PC-3 (cell line): ENCODE measurements at regions not wholly inside any gene's neighbourhood (a gene's known extent, or its start where the extent isn't known, plus 50 kb on each side); places are given as distances from the start of the nearest gene placed in this dataset.

Source experiments
- ATAC-seq: fragments of 200-7000 bp; cut with Tn5 transposase; 2 replicates; pipeline ENCODE4 v1.9.1; 2020; ENCODE audit warnings: mild to moderate bottlenecking, moderate library complexity
- BruUV-seq: library from RNA; stranded (reverse); fragments of 400-500 nt; replicated peaks from 2 replicates; lab custom pipeline; 2021; lab: Mats Ljungman, UMichigan
- CTCF ChIA-PET: fragments of 300-600 bp; sonication (Branson Sonifier 250); formaldehyde crosslinking; loops from one replicate; lab custom pipeline; 2022; ENCODE audit warnings: antibody characterized with exemption; lab: Charles Lee
- POLR2A ChIA-PET: fragments of 300-600 bp; sonication (Branson Sonifier 250); formaldehyde crosslinking; loops from one replicate; lab custom pipeline; 2022; ENCODE audit warnings: antibody characterized with exemption; ENCODE audit not compliant: unreplicated experiment; lab: Charles Lee
- DNase-seq: peaks from one replicate; pipeline ENCODE4 v3.0.0-alpha.2; 2015
- H2AFZ ChIP-seq: fragments of 300-600 bp; sonication (generic); 2 replicates; pipeline ENCODE4 v1.6.0; 2016; ENCODE audit warnings: antibody characterized with exemption, low read length
- H3F3A ChIP-seq: fragments of 300-600 bp; sonication (generic); one replicate; pipeline ENCODE4 v1.6.0; 2017; ENCODE audit warnings: antibody characterized with exemption, low read length, control low read depth, mild to moderate bottlenecking; ENCODE audit not compliant: unreplicated experiment
- H3K27ac ChIP-seq: fragments of 300-600 bp; sonication (generic); 2 replicates; pipeline ENCODE4 v1.5.1; 2016; ENCODE audit warnings: mild to moderate bottlenecking, low read length
- H3K27me3 ChIP-seq: fragments of 300-600 bp; sonication (generic); 2 replicates; pipeline ENCODE4 v1.6.1; 2016; ENCODE audit warnings: low read length, mixed read lengths
- H3K36me3 ChIP-seq: fragments of 300-600 bp; sonication (generic); 2 replicates; pipeline ENCODE4 v1.6.1; 2016; ENCODE audit warnings: low read depth, mixed run types, low read length, mixed read lengths
- H3K4me1 ChIP-seq: fragments of 300-600 bp; sonication (generic); 2 replicates; pipeline ENCODE4 v1.5.1; 2016; ENCODE audit warnings: low read length; ENCODE audit not compliant: insufficient read depth
- H3K4me2 ChIP-seq: fragments of 300-600 bp; sonication (generic); 2 replicates; pipeline ENCODE4 v1.6.0; 2016; ENCODE audit warnings: low read length
- H3K4me3 ChIP-seq: fragments of 300-600 bp; sonication (generic); 2 replicates; pipeline ENCODE4 v1.5.1; 2016; ENCODE audit warnings: mild to moderate bottlenecking, low read length, mixed read lengths
- H3K79me2 ChIP-seq: fragments of 300-600 bp; sonication (generic); 2 replicates; pipeline ENCODE4 v1.6.1; 2017; ENCODE audit warnings: low read length, mixed read lengths
- H3K9ac ChIP-seq: fragments of 300-600 bp; sonication (generic); 2 replicates; pipeline ENCODE4 v1.6.0; 2016; ENCODE audit warnings: mild to moderate bottlenecking, low read length
- H3K9me2 ChIP-seq: fragments of 300-600 bp; sonication (generic); replicated peaks from 2 replicates; pipeline ENCODE4 v1.6.1; 2016; ENCODE audit warnings: mixed run types, low read length, mixed read lengths
- H3K9me3 ChIP-seq: fragments of 300-600 bp; sonication (generic); 2 replicates; pipeline ENCODE4 v1.6.1; 2016; ENCODE audit warnings: low read length, mixed read lengths
- H4K20me1 ChIP-seq: fragments of 300-600 bp; sonication (generic); 2 replicates; pipeline ENCODE4 v1.6.1; 2016; ENCODE audit warnings: low read length, mixed read lengths
- EZH2 ChIP-seq: fragments of 300-600 bp; sonication (generic); IDR thresholded peaks from one replicate; pipeline ENCODE4 v1.6.1; 2017; ENCODE audit warnings: antibody characterized with exemption, mild to moderate bottlenecking, low read length; ENCODE audit not compliant: unreplicated experiment
- EZH2phosphoT487 ChIP-seq: fragments of 300-600 bp; sonication (generic); IDR thresholded peaks from 2 replicates; pipeline ENCODE4 v1.6.1; 2018; ENCODE audit warnings: mild to moderate bottlenecking, antibody characterized with exemption, low read length, borderline replicate concordance
- intact Hi-C: fragments of 100-400 bp; cut with micrococcal nuclease; formaldehyde crosslinking; loops from 2 replicates; pipeline ENCODE4 v1.9.0; 2023
- TF ChIP-seq, protein P1 (sequence below): fragments of 300-600 bp; sonication (generic); conservative IDR thresholded peaks from 2 replicates; pipeline ENCODE4 v1.5.1; 2017; ENCODE audit warnings: antibody characterized with exemption, low read depth, mild to moderate bottlenecking, low read length

DNA sequence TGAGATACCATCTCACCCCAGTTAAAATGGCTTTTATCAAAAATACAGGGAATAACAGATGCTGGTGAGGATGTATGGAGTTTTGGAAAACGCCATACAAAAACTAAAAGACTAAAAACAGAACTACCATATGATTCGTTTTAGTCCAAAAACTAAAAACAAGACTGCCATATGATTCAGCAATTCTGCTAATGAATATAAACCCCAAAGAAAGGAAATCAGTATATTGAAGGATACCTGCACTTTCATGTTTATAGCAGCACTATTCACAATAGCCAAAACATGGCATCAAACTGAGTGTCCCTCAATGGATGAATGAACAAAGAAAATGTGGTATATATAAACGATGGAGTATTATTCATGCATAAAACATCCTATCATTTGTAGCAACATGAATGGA, 224.4 kb upstream of the MC4R start:
- TF ChIP-seq EZH2 (no peak), EZH2phosphoT487 (no peak)
- TF ChIP-seq, protein P1, sequence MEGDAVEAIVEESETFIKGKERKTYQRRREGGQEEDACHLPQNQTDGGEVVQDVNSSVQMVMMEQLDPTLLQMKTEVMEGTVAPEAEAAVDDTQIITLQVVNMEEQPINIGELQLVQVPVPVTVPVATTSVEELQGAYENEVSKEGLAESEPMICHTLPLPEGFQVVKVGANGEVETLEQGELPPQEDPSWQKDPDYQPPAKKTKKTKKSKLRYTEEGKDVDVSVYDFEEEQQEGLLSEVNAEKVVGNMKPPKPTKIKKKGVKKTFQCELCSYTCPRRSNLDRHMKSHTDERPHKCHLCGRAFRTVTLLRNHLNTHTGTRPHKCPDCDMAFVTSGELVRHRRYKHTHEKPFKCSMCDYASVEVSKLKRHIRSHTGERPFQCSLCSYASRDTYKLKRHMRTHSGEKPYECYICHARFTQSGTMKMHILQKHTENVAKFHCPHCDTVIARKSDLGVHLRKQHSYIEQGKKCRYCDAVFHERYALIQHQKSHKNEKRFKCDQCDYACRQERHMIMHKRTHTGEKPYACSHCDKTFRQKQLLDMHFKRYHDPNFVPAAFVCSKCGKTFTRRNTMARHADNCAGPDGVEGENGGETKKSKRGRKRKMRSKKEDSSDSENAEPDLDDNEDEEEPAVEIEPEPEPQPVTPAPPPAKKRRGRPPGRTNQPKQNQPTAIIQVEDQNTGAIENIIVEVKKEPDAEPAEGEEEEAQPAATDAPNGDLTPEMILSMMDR, result no peak
- no peaks in the 10 kb centered on the region for H3K9me2 ChIP-seq
- no peaks in the 10 kb centered on the region for H3K36me3 ChIP-seq
- H3K9me3 ChIP-seq, result no peaks in the 10 kb centered on the region
- no TSS peak for BruUV-seq
- H3K4me1 ChIP-seq, result no peaks in the 10 kb centered on the region
- H3F3A ChIP-seq, result no peaks in the 10 kb centered on the region
- no peak overlapping the region for H3K4me2 ChIP-seq
- no peak overlapping the region for H2AFZ ChIP-seq
- intact Hi-C loops, result no loop called here
- no peak overlapping the region for H3K4me3 ChIP-seq
- no peak overlapping the region for H3K27ac ChIP-seq
- no peaks in the 10 kb centered on the region for H3K79me2 ChIP-seq
- DNase-seq, result no peak
- peaks cover 11% of the 10 kb centered on the region; the same call in 1 of the 2 replicates for H3K27me3 ChIP-seq
- H3K9ac ChIP-seq, result no peak overlapping the region
- ChIA-PET CTCF (no interaction called here), POLR2A (no interaction called here)
- ATAC-seq, result no peak
- no peaks in the 10 kb centered on the region for H4K20me1 ChIP-seq

DNA sequence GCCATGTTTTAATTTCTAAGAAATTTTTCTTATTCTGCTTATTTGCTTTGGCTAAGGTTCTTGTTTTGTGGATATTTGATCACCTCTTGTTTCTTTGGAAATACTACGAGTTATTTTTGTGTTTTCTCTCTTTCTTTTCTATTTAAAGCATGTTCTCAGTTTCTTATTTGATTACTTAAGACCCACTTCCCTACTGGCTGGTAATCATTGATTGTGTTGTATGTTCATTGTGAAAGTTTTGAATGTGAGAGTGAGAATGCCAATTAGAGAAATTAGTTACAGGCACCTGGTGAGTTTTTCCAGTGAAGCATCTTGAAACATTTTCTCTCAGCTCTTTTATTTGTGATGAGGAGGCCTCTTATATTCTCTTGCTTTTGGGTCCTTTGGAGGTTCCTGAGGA, 226.7 kb upstream of the MC4R start:
- H3K9ac ChIP-seq, result no peak overlapping the region

DNA sequence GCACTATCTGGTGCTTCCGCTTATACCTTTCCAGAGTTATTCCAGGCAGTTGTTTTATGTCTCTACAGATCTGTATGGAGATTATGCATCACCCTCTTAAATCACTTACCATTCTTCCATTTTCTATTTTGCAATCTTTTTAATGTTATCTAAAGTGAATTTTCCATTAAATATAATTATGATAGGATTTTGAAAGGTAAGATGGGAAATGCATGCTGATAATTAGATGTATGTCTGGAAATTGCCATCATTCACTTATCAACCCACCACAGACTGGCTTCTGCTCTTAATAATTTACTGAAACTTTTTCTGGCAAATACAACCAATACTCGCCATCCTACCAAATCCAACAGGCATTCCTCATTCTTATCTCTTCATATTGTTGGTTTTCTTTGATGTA, 227.4 kb upstream of the MC4R start:
- H3K27ac ChIP-seq, result no peak overlapping the region
- intact Hi-C loops, result no loop called here
- no peaks in the 10 kb centered on the region for H3K79me2 ChIP-seq
- H3F3A ChIP-seq, result no peaks in the 10 kb centered on the region
- H3K9me3 ChIP-seq, result no peaks in the 10 kb centered on the region
- ChIA-PET CTCF (no interaction called here), POLR2A (no interaction called here)
- H3K36me3 ChIP-seq, result no peaks in the 10 kb centered on the region
- no peak overlapping the region for H3K4me2 ChIP-seq
- peaks cover 11% of the 10 kb centered on the region; the same call in 1 of the 2 replicates for H3K27me3 ChIP-seq
- TF ChIP-seq EZH2phosphoT487, result no peak
- no peak for TF ChIP-seq EZH2
- TF ChIP-seq, protein P1, result no peak
- BruUV-seq, result no TSS peak
- no peak overlapping the region for H3K9ac ChIP-seq
- no peak overlapping the region for H2AFZ ChIP-seq
- H3K4me3 ChIP-seq, result no peak overlapping the region
- no peaks in the 10 kb centered on the region for H4K20me1 ChIP-seq
- H3K4me1 ChIP-seq, result no peaks in the 10 kb centered on the region
- no peak for ATAC-seq
- H3K9me2 ChIP-seq, result no peaks in the 10 kb centered on the region
- DNase-seq, result no peak

More for the DNA sequence above, 226.7 kb upstream of the MC4R start:
- TF ChIP-seq, protein P1, result no peak
- no peak for TF ChIP-seq EZH2
- no peak for TF ChIP-seq EZH2phosphoT487
- no peak overlapping the region for H3K27ac ChIP-seq
- ATAC-seq, result no peak
- ChIA-PET CTCF (no interaction called here), POLR2A (no interaction called here)
- H2AFZ ChIP-seq, result no peak overlapping the region
- H3K36me3 ChIP-seq, result no peaks in the 10 kb centered on the region
- no peak overlapping the region for H3K4me3 ChIP-seq
- no peaks in the 10 kb centered on the region for H3K9me3 ChIP-seq
- H3K4me2 ChIP-seq, result no peak overlapping the region
- intact Hi-C loops, result no loop called here
- peaks cover 11% of the 10 kb centered on the region; the same call in 1 of the 2 replicates for H3K27me3 ChIP-seq
- no peaks in the 10 kb centered on the region for H3F3A ChIP-seq
- no peak for DNase-seq
- BruUV-seq, result no TSS peak
- no peaks in the 10 kb centered on the region for H3K9me2 ChIP-seq
- H3K4me1 ChIP-seq, result no peaks in the 10 kb centered on the region
- no peaks in the 10 kb centered on the region for H4K20me1 ChIP-seq
- H3K79me2 ChIP-seq, result no peaks in the 10 kb centered on the region
